ENCODE measurements at regions not wholly inside any gene's neighbourhood (a gene's known extent, or its start where the extent isn't known, plus 50 kb on each side); places are given as distances from the start of the nearest gene placed in this dataset.

DNA sequence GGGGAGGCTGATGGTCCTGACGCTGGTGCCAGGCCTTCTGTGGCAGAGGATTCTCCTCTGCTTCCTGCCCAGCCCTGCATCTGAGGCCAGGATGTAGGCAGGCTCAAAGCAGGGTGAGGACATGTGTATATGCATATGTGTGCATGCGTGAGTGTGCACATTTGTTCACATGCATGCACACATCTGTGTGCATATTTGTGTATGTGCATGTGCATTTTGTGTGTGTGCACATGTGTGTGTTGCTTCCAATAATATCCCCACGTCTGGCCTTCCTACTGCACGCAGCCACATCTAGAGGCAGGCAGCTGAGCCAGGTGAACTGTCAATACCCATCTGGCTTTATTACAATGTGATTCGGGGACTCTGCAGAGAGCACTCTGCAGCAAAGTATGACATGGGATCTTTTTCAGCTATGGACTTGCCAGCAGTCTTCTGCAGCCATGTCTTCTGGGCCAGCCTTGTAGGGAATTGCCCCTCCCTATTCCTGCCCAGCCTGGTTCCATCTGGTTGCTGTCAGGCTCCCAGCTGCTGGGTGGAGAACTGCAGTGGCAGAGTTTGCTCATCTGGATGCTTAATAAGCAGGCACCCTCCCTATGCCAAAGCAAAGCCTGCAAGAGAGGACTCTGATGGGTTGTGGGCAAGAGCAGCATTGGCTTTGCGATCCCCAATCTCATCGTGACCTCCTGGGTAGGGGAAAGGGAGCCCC lies 140.7 kb downstream of the PFKFB3 start:
- H3K4me2 ChIP-seq (ENCODE audit: low read length): no peak overlapping the region
- H3K9me3 ChIP-seq (replicated peaks; ENCODE audit: low read length): no peaks in the 10 kb centered on the region
- peaks cover 21% of the 10 kb centered on the region for H3K4me1 ChIP-seq (ENCODE audit: control insufficient read depth, insufficient read depth, low read length)
- H3K36me3 ChIP-seq (ENCODE audit: insufficient read depth, low read length): no peaks in the 10 kb centered on the region
- no peaks in the 10 kb centered on the region for H3K27me3 ChIP-seq (ENCODE audit: control insufficient read depth, insufficient read depth, low read length)
- no peak overlapping the region for H3K4me3 ChIP-seq (ENCODE audit: low read length)
- no peak overlapping the region for H3K9ac ChIP-seq (ENCODE audit: low read depth, low read length)

DNA sequence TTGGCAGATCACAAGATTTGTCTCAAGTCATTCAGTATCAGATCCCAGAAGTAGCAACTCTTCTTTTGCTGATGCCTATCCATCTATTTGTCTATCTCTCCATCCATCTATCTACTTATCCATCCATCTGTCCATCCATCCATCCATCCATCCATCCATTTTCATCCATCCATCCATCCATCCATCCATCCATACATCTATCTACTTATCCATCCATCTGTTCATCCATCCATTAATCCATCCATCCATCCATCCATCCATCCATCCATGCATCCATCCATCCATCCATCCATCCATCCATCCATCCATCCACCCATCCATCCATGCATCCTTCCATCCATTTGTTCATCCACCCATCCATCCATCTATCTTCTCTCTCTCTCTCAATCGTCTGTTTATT lies 142.7 kb downstream of the PFKFB3 start:
- no peaks in the 10 kb centered on the region for H3K9me3 ChIP-seq (replicated peaks; ENCODE audit: low read length)
- no peaks in the 10 kb centered on the region for H3K36me3 ChIP-seq (ENCODE audit: insufficient read depth, low read length)
- H3K4me3 ChIP-seq (ENCODE audit: low read length): no peak overlapping the region
- peaks cover 21% of the 10 kb centered on the region for H3K4me1 ChIP-seq (ENCODE audit: control insufficient read depth, insufficient read depth, low read length)
- no peaks in the 10 kb centered on the region for H3K27me3 ChIP-seq (ENCODE audit: control insufficient read depth, insufficient read depth, low read length)
- no peak overlapping the region for H3K4me2 ChIP-seq (ENCODE audit: low read length)
- no peak overlapping the region for H3K9ac ChIP-seq (ENCODE audit: low read depth, low read length)

DNA sequence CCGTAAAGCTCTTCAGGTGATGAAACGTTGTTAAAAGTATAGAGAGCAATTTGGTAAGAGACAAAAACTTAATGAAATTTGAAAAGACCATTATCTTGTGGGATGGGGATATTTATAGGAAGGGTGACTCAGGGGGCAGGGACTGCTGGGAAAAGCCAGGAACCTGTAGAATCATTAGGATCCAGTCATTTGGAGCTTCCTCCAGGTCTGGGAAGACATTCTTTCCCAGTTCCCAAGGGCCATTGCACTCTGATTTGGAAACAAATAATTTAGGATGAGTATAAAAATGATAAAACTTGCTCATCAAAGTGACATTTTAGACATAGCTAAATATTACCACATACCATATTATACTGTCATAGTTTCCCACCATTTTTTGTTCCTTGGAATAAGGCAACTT lies 143.9 kb downstream of the PFKFB3 start:
- H3K4me3 ChIP-seq (ENCODE audit: low read length): no peak overlapping the region
- no peak overlapping the region for H3K9ac ChIP-seq (ENCODE audit: low read depth, low read length)

DNA sequence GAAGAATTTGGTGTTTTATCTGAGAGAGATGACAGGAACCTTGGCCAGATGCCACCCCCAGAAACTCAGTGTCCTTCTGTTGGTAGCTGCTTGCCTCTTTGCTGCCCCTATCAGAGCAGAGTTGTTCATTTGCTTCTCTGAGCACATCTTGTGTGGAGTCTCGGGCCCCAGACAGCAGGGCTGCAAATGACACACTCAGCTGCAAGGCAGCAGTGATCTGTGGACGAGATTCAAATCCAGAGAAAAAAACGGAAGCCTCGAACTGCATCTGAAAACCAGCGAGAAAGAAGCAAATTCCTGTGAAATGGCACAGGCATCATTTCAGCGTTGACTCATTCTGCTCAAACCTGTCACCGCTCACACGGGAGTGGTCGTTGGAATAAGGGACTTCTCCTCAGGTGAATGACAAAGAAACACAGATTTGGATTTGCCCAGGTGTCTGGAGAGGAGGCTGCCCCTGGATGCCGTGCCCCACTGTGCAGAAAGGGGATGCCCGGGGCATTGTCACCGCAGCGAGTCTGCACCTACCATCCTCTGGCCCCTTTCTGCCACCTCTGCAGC lies 144.7 kb downstream of the PFKFB3 start:
- H3K9ac ChIP-seq (ENCODE audit: low read depth, low read length): peak overlapping the region; percentile 36

More for the DNA sequence above, 143.9 kb downstream of the PFKFB3 start:
- H3K4me2 ChIP-seq (ENCODE audit: low read length): no peak overlapping the region
- H3K4me1 ChIP-seq (ENCODE audit: control insufficient read depth, insufficient read depth, low read length): peaks cover 21% of the 10 kb centered on the region
- no peaks in the 10 kb centered on the region for H3K27me3 ChIP-seq (ENCODE audit: control insufficient read depth, insufficient read depth, low read length)
- H3K36me3 ChIP-seq (ENCODE audit: insufficient read depth, low read length): no peaks in the 10 kb centered on the region
- H3K9me3 ChIP-seq (replicated peaks; ENCODE audit: low read length): no peaks in the 10 kb centered on the region

DNA sequence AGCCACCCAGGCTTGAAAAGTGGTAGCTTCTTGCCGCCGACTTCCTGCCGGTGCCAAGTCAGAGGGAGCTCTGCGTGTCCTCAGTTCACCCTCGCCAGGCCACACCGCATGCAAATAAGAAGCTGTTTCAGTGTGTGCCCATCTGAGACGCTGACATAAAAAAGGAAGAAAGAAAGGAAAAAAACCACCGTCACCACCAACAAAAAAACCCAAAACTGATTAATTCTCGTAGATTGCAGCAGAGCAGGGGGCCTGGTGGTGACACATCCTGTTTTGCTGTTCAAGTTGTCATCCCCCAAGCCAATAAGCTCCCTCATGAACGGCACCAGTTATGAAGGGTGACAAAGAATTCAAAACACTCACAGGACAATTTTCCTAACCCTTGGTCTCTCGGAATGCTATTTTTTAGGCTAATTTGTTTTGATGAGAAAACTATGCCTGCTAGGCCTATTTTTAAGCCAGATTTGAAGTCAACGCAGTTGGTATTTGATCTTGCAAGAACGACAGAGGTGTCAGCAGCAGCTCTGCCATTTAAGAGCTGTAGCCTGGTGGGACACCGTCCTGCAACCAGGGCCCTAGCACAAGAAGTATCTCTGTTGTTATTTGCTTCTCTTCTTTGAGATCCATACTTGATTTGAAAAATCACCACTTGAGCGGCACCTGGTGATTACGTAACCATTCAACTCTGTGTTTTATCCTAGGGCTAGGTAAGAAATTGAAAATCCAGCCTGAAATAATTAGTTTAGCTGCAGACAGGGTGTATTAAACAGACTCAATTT lies 145.6 kb downstream of the PFKFB3 start:
- Histone ChIP-seq H3K4me3 (ENCODE audit: low read length) (peak overlapping the region; percentile 39), H3K9ac (ENCODE audit: low read depth, low read length) (peak overlapping the region; percentile 36), H3K4me1 (ENCODE audit: control insufficient read depth, insufficient read depth, low read length) (peaks cover 21% of the 10 kb centered on the region)

More for the DNA sequence above, 144.7 kb downstream of the PFKFB3 start:
- peaks cover 21% of the 10 kb centered on the region for H3K4me1 ChIP-seq (ENCODE audit: control insufficient read depth, insufficient read depth, low read length)
- H3K9me3 ChIP-seq (replicated peaks; ENCODE audit: low read length): no peaks in the 10 kb centered on the region
- no peaks in the 10 kb centered on the region for H3K27me3 ChIP-seq (ENCODE audit: control insufficient read depth, insufficient read depth, low read length)
- no peaks in the 10 kb centered on the region for H3K36me3 ChIP-seq (ENCODE audit: insufficient read depth, low read length)
- peak overlapping the region; percentile 39 for H3K4me3 ChIP-seq (ENCODE audit: low read length)
- H3K4me2 ChIP-seq (ENCODE audit: low read length): peak overlapping the region; percentile 69

DNA sequence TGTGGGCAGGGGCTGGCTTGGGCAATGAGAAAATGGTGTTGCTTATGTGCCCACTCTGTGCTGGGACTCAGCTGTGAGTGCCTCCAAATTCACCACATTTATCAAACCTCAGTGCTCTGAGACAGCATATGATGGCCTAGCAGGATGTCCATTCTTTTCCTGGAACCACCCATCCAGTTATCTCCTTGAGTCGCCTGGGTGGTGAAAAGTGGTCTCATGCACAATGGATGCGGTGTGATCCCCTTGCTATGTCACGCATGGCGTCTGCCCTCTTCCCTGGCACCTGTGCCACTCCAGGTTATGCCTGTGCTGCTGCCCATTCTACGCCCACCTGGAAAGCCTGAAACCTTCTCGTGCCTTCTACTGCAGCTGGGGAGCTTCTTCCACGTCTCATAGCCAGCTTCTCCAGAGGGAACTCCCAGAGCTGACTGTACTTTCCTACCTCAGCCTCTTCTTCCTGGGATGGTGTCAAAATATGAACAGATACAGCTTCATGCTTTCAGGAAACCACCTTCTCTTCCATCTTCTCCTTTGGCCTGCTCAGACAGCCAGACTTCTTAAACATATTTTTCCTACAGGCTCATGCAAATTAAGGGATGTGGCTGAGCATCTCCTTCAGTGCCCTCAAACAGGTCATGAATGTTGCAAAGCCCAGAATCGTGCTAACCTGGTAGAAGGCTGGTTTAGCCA lies 147.3 kb downstream of the PFKFB3 start:
- Histone ChIP-seq H3K4me3 (ENCODE audit: low read length) (no peak overlapping the region), H3K36me3 (ENCODE audit: insufficient read depth, low read length) (no peaks in the 10 kb centered on the region), H3K4me1 (ENCODE audit: control insufficient read depth, insufficient read depth, low read length) (peaks cover 21% of the 10 kb centered on the region), H3K9ac (ENCODE audit: low read depth, low read length) (no peak overlapping the region), H3K27me3 (ENCODE audit: control insufficient read depth, insufficient read depth, low read length) (peaks cover 4% of the 10 kb centered on the region), H3K4me2 (ENCODE audit: low read length) (no peak overlapping the region), H3K9me3 (replicated peaks; ENCODE audit: low read length) (no peaks in the 10 kb centered on the region)

More for the DNA sequence above, 145.6 kb downstream of the PFKFB3 start:
- H3K36me3 ChIP-seq (ENCODE audit: insufficient read depth, low read length): no peaks in the 10 kb centered on the region
- peak overlapping the region; percentile 69 for H3K4me2 ChIP-seq (ENCODE audit: low read length)
- no peaks in the 10 kb centered on the region for H3K9me3 ChIP-seq (replicated peaks; ENCODE audit: low read length)
- H3K27me3 ChIP-seq (ENCODE audit: control insufficient read depth, insufficient read depth, low read length): no peaks in the 10 kb centered on the region

DNA sequence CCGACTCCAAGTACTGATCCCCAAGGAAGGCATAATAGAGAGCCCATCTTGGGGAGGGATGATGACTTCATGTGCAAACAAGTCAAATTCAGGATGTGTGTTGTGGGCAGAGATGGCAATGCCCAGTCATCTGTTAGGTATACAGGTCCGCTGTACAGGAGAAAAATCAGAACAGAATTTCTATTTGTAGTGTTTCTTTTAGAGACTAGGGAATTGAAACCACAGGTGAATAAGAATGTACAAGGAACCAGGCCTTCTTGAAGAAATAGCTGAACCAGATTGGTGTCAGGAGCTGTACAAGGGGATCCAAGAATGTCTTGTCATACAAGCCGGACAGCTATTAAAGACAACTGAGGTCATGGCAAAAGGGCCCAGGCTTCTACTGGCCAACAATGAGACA lies 147.9 kb downstream of the PFKFB3 start:
- H3K4me3 ChIP-seq (ENCODE audit: low read length): no peak overlapping the region
- H3K9ac ChIP-seq (ENCODE audit: low read depth, low read length): no peak overlapping the region
- H3K4me1 ChIP-seq (ENCODE audit: control insufficient read depth, insufficient read depth, low read length): peaks cover 21% of the 10 kb centered on the region
- peaks cover 4% of the 10 kb centered on the region for H3K27me3 ChIP-seq (ENCODE audit: control insufficient read depth, insufficient read depth, low read length)
- peaks cover 4% of the 10 kb centered on the region for H3K9me3 ChIP-seq (replicated peaks; ENCODE audit: low read length)
- H3K4me2 ChIP-seq (ENCODE audit: low read length): no peak overlapping the region
- no peaks in the 10 kb centered on the region for H3K36me3 ChIP-seq (ENCODE audit: insufficient read depth, low read length)

DNA sequence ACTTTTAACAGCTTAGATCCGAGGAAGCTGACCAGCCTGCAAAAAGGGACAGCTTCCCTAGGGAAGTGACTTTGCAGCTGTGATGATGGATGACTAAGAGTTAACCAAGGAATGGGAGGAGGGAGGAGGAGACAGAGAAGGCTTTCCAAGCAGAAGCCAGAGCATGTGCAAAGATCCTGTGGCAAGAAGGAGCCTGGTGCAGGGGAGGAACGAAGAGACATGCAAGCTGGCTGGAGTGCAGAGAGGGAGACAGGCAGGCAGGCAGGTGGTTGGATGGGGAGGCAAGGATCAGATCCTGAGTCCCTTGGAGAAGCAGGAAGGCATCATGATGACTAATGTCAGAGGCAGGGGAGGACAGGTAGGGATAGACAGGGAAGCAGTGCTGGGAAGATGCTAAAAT lies 148.8 kb downstream of the PFKFB3 start:
- Histone ChIP-seq H3K4me3 (ENCODE audit: low read length) (no peak overlapping the region), H3K9me3 (replicated peaks; ENCODE audit: low read length) (peaks cover 8% of the 10 kb centered on the region), H3K27me3 (ENCODE audit: control insufficient read depth, insufficient read depth, low read length) (peaks cover 4% of the 10 kb centered on the region), H3K9ac (ENCODE audit: low read depth, low read length) (no peak overlapping the region), H3K4me2 (ENCODE audit: low read length) (no peak overlapping the region), H3K4me1 (ENCODE audit: control insufficient read depth, insufficient read depth, low read length) (peaks cover 19% of the 10 kb centered on the region), H3K36me3 (ENCODE audit: insufficient read depth, low read length) (no peaks in the 10 kb centered on the region)

DNA sequence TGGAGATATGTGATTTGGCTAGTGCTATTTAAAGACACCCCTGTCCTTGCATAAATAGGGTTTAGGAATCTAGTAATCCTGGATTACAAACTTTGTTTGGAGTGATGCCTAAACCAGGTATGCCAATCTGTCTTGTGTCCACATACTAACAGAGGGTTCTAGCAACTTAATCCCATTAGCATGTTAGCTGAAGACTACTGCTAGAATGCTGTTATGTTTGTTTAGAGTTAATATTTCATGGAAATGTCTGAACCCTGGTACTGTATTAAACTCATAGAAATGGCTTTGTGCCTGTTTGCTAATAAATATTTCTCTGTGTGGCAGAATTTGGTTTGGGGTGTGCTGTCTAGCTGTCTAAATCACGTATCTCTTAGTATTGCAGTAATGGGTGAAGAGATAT lies 150.8 kb downstream of the PFKFB3 start:
- H3K36me3 ChIP-seq (ENCODE audit: insufficient read depth, low read length): no peaks in the 10 kb centered on the region
- H3K4me1 ChIP-seq (ENCODE audit: control insufficient read depth, insufficient read depth, low read length): no peaks in the 10 kb centered on the region
- peaks cover 8% of the 10 kb centered on the region for H3K9me3 ChIP-seq (replicated peaks; ENCODE audit: low read length)
- H3K27me3 ChIP-seq (ENCODE audit: control insufficient read depth, insufficient read depth, low read length): peaks cover 4% of the 10 kb centered on the region
- H3K4me2 ChIP-seq (ENCODE audit: low read length): no peak overlapping the region
- H3K9ac ChIP-seq (ENCODE audit: low read depth, low read length): no peak overlapping the region
- no peak overlapping the region for H3K4me3 ChIP-seq (ENCODE audit: low read length)

DNA sequence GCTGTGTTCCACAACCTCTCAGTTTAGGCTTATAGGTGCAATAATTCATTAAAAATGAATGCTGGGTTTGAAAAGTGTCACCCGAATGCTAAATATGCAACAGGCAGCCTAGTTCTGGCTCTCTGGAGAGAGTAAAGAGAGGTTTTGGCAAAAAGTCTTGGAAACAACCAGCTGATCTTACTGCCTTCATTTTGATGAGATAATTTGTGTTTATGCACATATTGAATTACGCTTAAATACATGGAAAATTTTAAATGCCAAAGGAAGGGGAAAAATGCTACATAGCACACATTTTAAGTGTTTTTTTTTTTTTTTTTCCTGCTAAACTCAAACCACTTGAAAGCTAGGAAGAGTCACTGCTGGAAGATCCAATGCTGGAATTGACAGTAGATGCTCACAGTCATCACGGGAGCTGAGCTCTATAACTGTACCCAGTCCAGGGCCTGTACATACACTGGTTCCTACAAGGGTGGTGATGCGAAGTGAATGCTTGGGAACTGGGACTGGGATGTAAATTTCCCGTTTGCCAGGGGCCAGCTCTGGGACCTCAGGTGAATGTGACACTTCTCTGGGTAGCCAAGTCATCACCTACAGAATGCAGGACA lies 151.5 kb downstream of the PFKFB3 start:
- no peak overlapping the region for H3K9ac ChIP-seq (ENCODE audit: low read depth, low read length)
- no peak overlapping the region for H3K4me3 ChIP-seq (ENCODE audit: low read length)
- peaks cover 8% of the 10 kb centered on the region for H3K9me3 ChIP-seq (replicated peaks; ENCODE audit: low read length)
- no peaks in the 10 kb centered on the region for H3K4me1 ChIP-seq (ENCODE audit: control insufficient read depth, insufficient read depth, low read length)
- no peak overlapping the region for H3K4me2 ChIP-seq (ENCODE audit: low read length)
- no peaks in the 10 kb centered on the region for H3K36me3 ChIP-seq (ENCODE audit: insufficient read depth, low read length)
- H3K27me3 ChIP-seq (ENCODE audit: control insufficient read depth, insufficient read depth, low read length): peaks cover 4% of the 10 kb centered on the region

DNA sequence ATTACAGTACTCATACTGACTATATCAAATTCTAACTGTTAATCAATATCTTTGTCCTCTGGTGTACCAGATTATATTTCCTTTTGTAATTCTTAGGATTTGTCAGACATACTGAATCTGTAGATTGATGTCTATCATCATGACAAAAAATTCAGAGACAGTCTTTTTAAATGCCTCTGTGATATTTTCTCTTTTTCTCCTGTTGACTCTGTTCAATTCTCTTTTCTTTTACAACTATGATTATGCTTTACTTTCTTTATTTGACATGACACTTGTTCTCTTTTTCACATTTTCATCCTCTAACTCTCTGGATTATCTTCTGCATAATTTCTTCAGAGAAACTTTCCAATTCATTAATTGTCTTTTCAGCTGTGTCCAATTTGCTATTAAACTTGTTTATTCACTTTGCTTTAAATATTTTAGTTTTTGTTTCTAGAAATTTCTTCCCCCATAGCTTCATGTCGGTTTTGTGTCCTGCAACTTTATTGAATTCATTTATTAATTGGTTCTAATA lies 153.6 kb downstream of the PFKFB3 start:
- Histone ChIP-seq H3K4me3 (ENCODE audit: low read length) (no peak overlapping the region), H3K36me3 (ENCODE audit: insufficient read depth, low read length) (no peaks in the 10 kb centered on the region), H3K9ac (ENCODE audit: low read depth, low read length) (no peak overlapping the region), H3K4me1 (ENCODE audit: control insufficient read depth, insufficient read depth, low read length) (no peaks in the 10 kb centered on the region), H3K9me3 (replicated peaks; ENCODE audit: low read length) (peaks cover 8% of the 10 kb centered on the region), H3K4me2 (ENCODE audit: low read length) (no peak overlapping the region), H3K27me3 (ENCODE audit: control insufficient read depth, insufficient read depth, low read length) (peaks cover 4% of the 10 kb centered on the region)
